ENCODE measurements at regions not wholly inside any gene's neighbourhood (a gene's known extent, or its start where the extent isn't known, plus 50 kb on each side); places are given as distances from the start of the nearest gene placed in this dataset.

GRCh38 chr18:10059610-10060468, 146.0 kb downstream of the VAPA start:
- no peak for DNase-seq

- no peak for DNase-seq
These were observed 146.6 kb downstream of the VAPA start for GRCh38 chr18:10060469-10060782.

- no peak for DNase-seq
These were observed 147.0 kb downstream of the VAPA start for GRCh38 chr18:10060841-10061240.

- no peak for DNase-seq
These were observed 147.8 kb downstream of the VAPA start for GRCh38 chr18:10061566-10062140.

GRCh38 chr18:10062302-10063300, 148.8 kb downstream of the VAPA start:
- no peak for DNase-seq

GRCh38 chr18:10063489-10063888, 149.7 kb downstream of the VAPA start:
- no peak for DNase-seq

GRCh38 chr18:10064267-10064666, 150.5 kb downstream of the VAPA start:
- no peak for DNase-seq

GRCh38 chr18:10065296-10065695, 151.5 kb downstream of the VAPA start:
- DNase-seq = no peak

GRCh38 chr18:10067670-10068659, 154.1 kb downstream of the VAPA start:
- no peak for DNase-seq

- DNase-seq = no peak
These were observed 155.2 kb downstream of the VAPA start for GRCh38 chr18:10068766-10069567.

- no peak for DNase-seq
These were observed 156.8 kb downstream of the VAPA start for GRCh38 chr18:10070561-10071000.

- no peak for DNase-seq
These were observed 158.9 kb downstream of the VAPA start for GRCh38 chr18:10072671-10073175.

GRCh38 chr18:10074110-10074509, 160.3 kb downstream of the VAPA start:
- DNase-seq = no peak

GRCh38 chr18:10074728-10075127, 160.9 kb downstream of the VAPA start:
- no peak for DNase-seq

- no peak for DNase-seq
These were observed 162.8 kb downstream of the VAPA start for GRCh38 chr18:10076502-10077030.

- no peak for DNase-seq
These were observed 164.2 kb downstream of the VAPA start for GRCh38 chr18:10077986-10078385.

GRCh38 chr18:10080372-10080771, 166.6 kb downstream of the VAPA start:
- DNase-seq = no peak

- DNase-seq = no peak
These were observed 167.7 kb downstream of the VAPA start for GRCh38 chr18:10081492-10081891.

- no peak for DNase-seq
These were observed 171.6 kb downstream of the VAPA start for GRCh38 chr18:10085416-10085815.

GRCh38 chr18:10085876-10086275, 172.1 kb downstream of the VAPA start:
- no peak for DNase-seq

Measured in T-helper 1 cell (primary cell).